Activated gamma-delta T cell (primary cell): ENCODE measurements at regions not wholly inside any gene's neighbourhood (a gene's known extent, or its start where the extent isn't known, plus 50 kb on each side); places are given as distances from the start of the nearest gene placed in this dataset.
"Not testable (repeated sequence)": the region's sequence is repeated elsewhere in the genome, so short reads cannot be mapped to it uniquely, and the experiment has no call there.

Experiments
- DNase-seq: peaks from one replicate; lab custom pipeline; 2025; lab: John Stamatoyannopoulos, UW

- DNase-seq: no peak
These were observed 193.0 kb upstream of the THRB start for GRCh38 chr3:24687671-24688070.

- DNase-seq: no peak
These were observed 193.9 kb upstream of the THRB start for GRCh38 chr3:24688446-24689148.

DNA sequence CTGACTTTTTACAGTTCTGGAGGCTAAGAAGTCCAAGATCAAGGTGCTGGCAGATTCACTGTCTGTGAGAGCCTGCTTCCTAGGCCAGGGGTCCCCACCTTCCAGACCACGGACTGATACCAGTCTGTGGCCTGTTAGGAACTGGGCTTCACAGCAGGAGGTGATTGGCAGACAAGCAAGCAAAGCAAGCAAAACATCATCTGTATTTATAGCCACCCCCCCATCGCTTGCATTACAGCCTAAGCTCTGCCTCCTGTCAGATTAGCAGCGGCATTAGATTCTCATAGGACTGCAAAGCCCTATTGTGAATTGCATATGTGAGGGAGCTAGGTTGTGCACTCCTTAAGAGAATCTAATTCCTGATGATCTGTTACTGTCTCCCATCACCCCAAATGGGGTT is 194.7 kb upstream of the THRB start:
- no peak for DNase-seq

GRCh38 chr3:24690777-24691176 is 196.1 kb upstream of the THRB start:
- no peak for DNase-seq

- DNase-seq: not testable (repeated sequence)
These were observed 204.4 kb upstream of the THRB start for GRCh38 chr3:24699078-24699477.

DNA sequence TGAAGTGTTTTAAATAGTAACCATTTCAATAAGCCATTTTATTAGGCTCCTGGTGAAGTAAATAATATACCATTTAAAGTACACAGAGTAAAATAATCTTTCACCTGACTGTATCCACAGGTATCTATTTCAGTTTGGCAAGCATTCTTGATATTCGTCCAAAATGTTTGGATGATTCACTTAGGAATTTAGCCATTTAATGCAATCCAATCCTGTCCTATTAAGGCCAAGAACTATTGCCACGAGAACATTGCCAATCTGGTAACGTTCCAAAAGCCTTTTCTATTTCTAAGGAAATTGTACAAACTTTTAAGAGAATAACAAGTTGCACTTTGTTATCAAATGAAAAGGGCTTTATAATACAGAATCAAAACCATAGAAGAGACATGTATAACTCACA is 209.8 kb upstream of the THRB start:
- no peak for DNase-seq

- DNase-seq: no peak
These were observed 213.3 kb upstream of the THRB start for GRCh38 chr3:24707936-24708335.

DNA sequence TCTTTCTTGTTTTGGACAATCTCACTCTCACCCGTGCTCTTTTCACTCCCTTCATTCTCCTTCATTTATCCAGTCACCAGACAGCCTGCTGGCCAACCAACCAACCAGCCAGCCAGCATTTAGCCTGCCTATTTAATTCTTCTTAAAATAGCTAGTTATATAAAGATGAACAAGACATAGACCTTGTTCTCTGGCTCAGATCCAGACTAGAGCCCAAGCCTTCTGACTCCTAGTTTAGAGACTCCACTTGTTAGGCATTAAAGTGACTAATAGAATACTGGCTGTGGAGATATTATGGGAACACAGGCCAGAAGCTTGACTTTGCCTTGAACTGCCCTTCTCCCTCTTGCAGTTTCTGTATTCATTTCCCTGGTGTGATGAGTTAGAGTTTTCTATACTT is 215.3 kb upstream of the THRB start:
- no peak for DNase-seq

DNA sequence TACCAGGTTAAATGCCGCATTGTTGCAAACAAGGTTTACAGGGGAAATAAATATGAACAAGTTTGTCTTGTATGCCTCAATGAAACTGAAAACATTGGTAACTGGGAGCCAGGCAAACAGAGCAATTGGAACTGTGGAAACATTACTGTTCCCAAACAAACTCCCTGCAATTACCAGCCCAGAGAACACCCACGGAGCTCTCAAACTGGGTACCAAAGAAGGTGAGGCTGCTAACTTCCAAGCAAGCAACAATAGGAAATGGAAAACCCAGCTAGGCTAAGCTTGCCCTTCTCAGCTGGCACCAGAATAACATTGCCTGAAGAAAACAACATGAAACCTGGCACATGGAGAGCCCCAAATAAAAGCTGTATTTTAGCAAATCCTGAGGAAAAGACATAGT is 218.9 kb upstream of the THRB start:
- DNase-seq: no peak

GRCh38 chr3:24714436-24714835 is 219.8 kb upstream of the THRB start:
- DNase-seq: no peak

DNA sequence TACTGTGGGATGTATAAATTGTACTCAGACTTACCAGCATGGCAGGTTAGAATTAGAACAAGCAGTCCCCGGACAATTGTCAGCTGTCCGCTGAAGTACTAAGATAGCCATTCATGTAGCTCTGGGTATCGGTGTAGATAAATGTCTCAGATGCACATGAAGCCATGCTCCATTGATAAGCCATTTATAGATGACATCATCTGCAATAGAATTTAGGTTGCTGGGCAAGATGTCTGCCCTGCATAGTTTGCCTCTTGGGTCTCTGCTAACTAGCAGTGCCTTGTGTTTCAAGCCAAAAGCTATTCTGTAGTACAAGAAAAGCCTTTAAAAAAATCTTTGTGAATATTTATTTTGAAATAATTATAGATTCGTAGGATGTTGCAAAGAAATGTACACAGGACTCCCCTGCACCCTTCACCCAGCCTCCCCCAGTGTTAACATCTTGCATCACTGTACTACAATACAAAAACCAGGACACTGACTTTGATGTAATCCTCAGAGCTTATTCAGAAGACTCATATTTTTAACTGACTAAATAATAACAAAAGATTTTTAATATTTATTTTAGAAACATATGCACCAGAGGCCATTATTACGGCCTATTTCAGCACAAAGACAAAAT is 220.6 kb upstream of the THRB start:
- DNase-seq: no peak

DNA sequence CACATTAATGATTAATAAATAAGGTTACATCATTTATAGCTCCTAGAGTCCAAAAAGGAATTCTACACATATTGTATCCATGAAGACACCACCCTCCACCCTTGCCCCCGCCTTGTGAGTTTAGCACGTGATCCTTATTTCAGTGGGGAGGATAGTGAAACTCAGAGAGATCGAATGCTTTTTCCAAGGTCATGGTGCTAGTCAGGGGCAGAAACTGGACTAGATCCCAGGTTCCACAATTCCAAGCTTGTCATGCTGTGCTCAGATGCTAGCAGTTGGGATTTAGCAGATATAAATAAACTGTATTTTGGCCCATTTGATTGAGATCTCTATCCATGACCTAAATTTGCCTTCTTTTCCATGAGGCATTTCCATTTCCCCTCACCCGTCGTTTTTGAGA is 227.4 kb upstream of the THRB start:
- no peak for DNase-seq

- DNase-seq: no peak
These were observed 231.0 kb upstream of the THRB start for GRCh38 chr3:24725514-24726255.

GRCh38 chr3:24726423-24726822 is 231.8 kb upstream of the THRB start:
- no peak for DNase-seq

DNA sequence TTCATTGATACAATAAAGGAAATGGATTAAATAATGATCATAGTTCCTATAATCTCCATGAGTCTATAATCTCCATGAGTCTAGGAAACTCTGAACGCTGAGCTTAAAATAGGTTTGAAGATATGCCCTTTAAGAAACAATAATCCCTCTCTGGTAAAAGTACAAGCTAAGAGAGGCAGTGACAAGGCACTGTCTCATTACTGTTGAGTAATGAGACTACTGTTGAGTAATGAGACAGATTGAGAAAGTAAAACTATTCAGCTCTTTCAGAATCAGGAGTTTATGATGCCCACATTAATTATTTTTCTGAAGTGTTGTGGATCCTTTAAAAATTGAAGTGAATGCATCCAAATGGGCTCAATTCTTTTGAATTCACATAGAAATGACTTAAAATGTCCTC is 235.5 kb upstream of the THRB start:
- DNase-seq: no peak

DNA sequence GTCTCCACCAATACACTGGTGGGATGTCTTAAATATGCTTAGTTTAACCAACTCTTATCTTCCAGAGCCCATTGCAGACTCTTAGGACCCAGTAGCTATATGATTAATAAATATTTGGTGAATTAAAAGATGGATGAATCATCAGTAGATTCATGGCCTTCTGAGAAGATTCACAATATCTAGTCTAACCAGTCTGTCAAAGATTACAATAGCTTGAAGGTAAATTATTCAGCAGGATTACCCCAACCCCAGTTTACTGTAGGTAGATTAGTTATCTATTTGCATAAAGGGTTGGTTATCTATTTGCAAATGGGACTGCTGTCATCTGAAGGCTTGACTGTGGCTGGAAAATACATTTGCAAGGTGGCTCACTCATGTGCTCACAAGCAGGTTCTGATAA is 239.4 kb upstream of the THRB start:
- no peak for DNase-seq

- no peak for DNase-seq
These were observed 242.1 kb upstream of the THRB start for GRCh38 chr3:24736701-24737100.

GRCh38 chr3:24740326-24740725 is 245.7 kb upstream of the THRB start:
- no peak for DNase-seq

DNA sequence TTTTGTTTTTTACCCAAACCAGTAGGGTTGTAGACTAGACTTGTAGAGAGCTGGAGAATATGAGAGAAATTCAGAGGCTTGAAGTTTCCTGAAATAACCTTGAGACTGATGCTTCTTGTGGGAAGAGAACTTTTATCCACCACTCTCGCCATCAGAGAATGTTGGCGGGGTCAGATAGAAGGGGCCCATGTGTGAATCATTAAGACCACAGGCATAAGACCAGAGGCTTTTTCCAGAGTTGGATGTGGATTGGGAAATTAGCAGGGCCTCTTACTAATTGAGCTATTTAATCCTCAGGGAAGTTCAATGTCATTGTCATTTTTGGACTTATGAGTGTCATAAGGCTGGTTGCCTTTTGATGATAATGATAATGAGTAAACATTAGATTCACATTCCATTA is 246.9 kb upstream of the THRB start:
- no peak for DNase-seq

GRCh38 chr3:24748520-24748919 is 253.9 kb upstream of the THRB start:
- no peak for DNase-seq

DNA sequence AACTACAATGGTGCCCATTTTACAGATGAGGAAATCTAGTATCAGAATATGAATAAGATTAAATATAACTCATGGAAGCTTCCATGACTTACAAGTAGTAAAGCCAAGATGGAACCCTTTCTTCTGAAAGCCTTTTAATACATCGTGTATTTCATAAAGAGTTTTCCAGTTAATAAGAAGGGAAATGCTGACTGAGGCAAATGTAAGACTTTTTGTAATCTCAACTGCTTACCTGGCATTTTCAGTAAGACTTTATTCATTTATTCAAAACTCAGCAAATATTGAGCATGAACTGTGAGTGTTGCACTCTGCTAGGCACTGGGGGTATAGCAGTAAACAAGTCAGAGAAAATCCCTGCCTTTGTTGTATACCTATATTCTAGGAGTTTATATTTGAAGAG is 256.4 kb upstream of the THRB start:
- no peak for DNase-seq

DNA sequence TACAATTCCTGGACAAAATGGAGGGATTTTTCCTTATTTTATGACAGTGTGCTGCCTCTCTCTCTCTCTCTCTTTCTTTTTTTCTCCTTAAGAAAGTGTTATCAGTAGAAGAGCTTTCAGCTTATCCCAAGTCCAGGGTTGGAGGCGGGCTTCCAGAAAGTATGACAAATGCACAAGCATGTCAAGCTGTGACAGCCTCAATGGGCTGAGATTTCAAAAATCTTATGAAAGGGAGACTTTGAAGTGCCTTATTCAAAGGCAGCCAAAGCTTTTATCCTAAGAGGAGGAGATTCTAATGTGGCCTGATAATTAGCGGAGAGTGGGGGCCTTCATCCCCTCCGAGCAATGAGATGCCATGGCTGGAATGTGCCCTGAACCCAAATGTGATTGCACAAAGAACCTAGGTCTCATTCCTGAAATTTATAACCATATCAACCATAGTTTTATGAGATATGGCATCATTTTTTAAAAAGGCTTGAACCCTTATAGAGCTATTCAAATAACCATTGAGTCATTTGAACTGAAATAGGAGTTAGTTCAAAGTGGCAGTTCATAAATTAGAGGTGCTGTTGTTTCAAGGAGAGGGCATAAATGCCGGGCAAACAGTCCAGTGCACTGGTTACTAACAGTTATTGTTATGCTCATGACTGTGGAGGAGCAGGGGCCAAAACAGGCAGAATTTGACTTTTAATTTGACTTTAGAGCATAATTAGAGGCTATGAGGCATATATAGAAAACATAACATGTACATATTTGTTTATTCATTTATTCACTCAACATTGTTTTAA is 261.6 kb upstream of the THRB start:
- no peak for DNase-seq

- no peak for DNase-seq
These were observed 268.7 kb upstream of the THRB start for GRCh38 chr3:24763393-24763792.
